Panc1 (cell line): ENCODE measurements at regions not wholly inside any gene's neighbourhood (a gene's known extent, or its start where the extent isn't known, plus 50 kb on each side); places are given as distances from the start of the nearest gene placed in this dataset.
"Not testable (repeated sequence)": the region's sequence is repeated elsewhere in the genome, so short reads cannot be mapped to it uniquely, and the experiment has no call there.

Experiments
- ATAC-seq: fragments of 200-7000 bp; cut with Tn5 transposase; 2 replicates; pipeline ENCODE4 v1.9.1; 2020; ENCODE audit warnings: mild to moderate bottlenecking, moderate library complexity
- BruUV-seq: library from RNA; stranded (reverse); fragments of 400-500 nt; replicated peaks from 2 replicates; lab custom pipeline; 2021; lab: Mats Ljungman, UMichigan
- CTCF ChIA-PET: fragments of 300-600 bp; sonication (Branson Sonifier 250); formaldehyde crosslinking; loops from one replicate; lab custom pipeline; 2022; ENCODE audit warnings: antibody characterized with exemption; lab: Charles Lee
- POLR2A ChIA-PET: fragments of 300-600 bp; sonication (Branson Sonifier 250); formaldehyde crosslinking; loops from one replicate; lab custom pipeline; 2022; ENCODE audit warnings: antibody characterized with exemption; lab: Charles Lee
- DNase-seq: peaks from one replicate; pipeline ENCODE4 v3.0.0-alpha.2; 2010; ENCODE audit warnings: low read depth, low spot score
- H3K27ac ChIP-seq: 2 replicates; pipeline ENCODE4 v1.5.1; 2011; ENCODE audit warnings: mild to moderate bottlenecking, low read length, inconsistent platforms
- H3K27me3 ChIP-seq: fragments of 200-500 bp; sonication (Bioruptor generic); 2 replicates; pipeline ENCODE4 v1.6.0; 2014; ENCODE audit warnings: low read length, inconsistent platforms; ENCODE audit not compliant: control insufficient read depth, insufficient read depth
- H3K36me3 ChIP-seq: fragments of 200-500 bp; sonication (Bioruptor generic); 2 replicates; pipeline ENCODE4 v1.5.1; 2014; ENCODE audit warnings: inconsistent platforms, mild to moderate bottlenecking, low read length, moderate library complexity; ENCODE audit not compliant: control insufficient read depth, insufficient read depth
- H3K4me1 ChIP-seq: 2 replicates; pipeline ENCODE4 v1.5.1; 2011; ENCODE audit warnings: inconsistent platforms, mild to moderate bottlenecking, low read length, moderate library complexity; ENCODE audit not compliant: control insufficient read depth, insufficient read depth
- H3K4me3 ChIP-seq, 2 experiments: 2 replicates each; pipeline ENCODE4 v1.5.1; 2011 to 2012; ENCODE audit warnings: low read depth in 2 of 2, low read length in 2 of 2, mild to moderate bottlenecking in 2 of 2, inconsistent platforms in 1 of 2, moderate library complexity in 1 of 2
- H3K9me3 ChIP-seq: fragments of 200-500 bp; sonication (Bioruptor generic); 2 replicates; pipeline ENCODE4 v1.5.1; 2014; ENCODE audit warnings: low read depth, mild to moderate bottlenecking, inconsistent platforms, low read length, moderate library complexity; ENCODE audit not compliant: control insufficient read depth, insufficient read depth
- POLR2AphosphoS5 ChIP-seq: IDR thresholded peaks from 2 replicates; pipeline ENCODE4 v1.6.1; 2012; ENCODE audit warnings: mild to moderate bottlenecking, low read depth, low read length, moderate library complexity
- REST ChIP-seq, 2 experiments: IDR thresholded peaks; 2 replicates each; pipeline ENCODE4 v1.6.1; 2011 to 2012; ENCODE audit warnings: low read depth in 2 of 2, control low read depth in 1 of 2, low read length in 1 of 2, mild to moderate bottlenecking in 1 of 2, moderate library complexity in 1 of 2; ENCODE audit not compliant: insufficient read depth in 1 of 2
- SIN3A ChIP-seq: IDR thresholded peaks from 2 replicates; pipeline ENCODE4 v1.6.1; 2012; ENCODE audit warnings: low read depth, mild to moderate bottlenecking, low read length, moderate library complexity, borderline replicate concordance; ENCODE audit not compliant: insufficient read depth
- TCF7L2 ChIP-seq: IDR thresholded peaks from 2 replicates; pipeline ENCODE4 v1.6.1; 2011; ENCODE audit warnings: mild to moderate bottlenecking, low read depth, low read length, inconsistent platforms
- in situ Hi-C: cut with HindIII; loops from 2 replicates; pipeline ENCODE4 v1.10.0; 2016; ENCODE audit warnings: low sequenced_read_pairs, low pct_unique_long_range_greater_than_20kb
- intact Hi-C: fragments of 100-400 bp; cut with micrococcal nuclease; formaldehyde crosslinking; loops from one replicate; pipeline ENCODE4 v1.10.0; 2022; ENCODE audit not compliant: unreplicated experiment
- TF ChIP-seq, protein P1 (sequence below): fragments of 450-650 bp; IDR thresholded peaks from 2 replicates; pipeline ENCODE4 v1.5.1; 2017; ENCODE audit warnings: mild to moderate bottlenecking

GRCh38 chr10:25843551-25844170, 90.4 kb upstream of the MYO3A start:
- POLR2A ChIA-PET, result no interaction called here
- no peaks in the 10 kb centered on the region for H3K4me1 ChIP-seq
- BruUV-seq, result no TSS peak
- no peaks in the 10 kb centered on the region for H3K27me3 ChIP-seq
- DNase-seq, result no peak
- H3K27ac ChIP-seq, result no peak overlapping the region
- no peaks in the 10 kb centered on the region for H3K9me3 ChIP-seq
- intact Hi-C loops, result no loop called here
- CTCF ChIA-PET, result no interaction called here
- no peak for ATAC-seq
- H3K36me3 ChIP-seq, result no peaks in the 10 kb centered on the region
- no peak overlapping the region for H3K4me3 ChIP-seq
- in situ Hi-C loops, result no loop called here
- TF ChIP-seq TCF7L2, result no peak
- no peak for TF ChIP-seq POLR2AphosphoS5
- TF ChIP-seq REST (IDR thresholded peaks at IDR 0.05; ENCODE audit: insufficient read depth in 1 of 2, low read depth in 2 of 2, low read length in 1 of 2), result no peak
- TF ChIP-seq SIN3A, result no peak
- TF ChIP-seq, protein P1, sequence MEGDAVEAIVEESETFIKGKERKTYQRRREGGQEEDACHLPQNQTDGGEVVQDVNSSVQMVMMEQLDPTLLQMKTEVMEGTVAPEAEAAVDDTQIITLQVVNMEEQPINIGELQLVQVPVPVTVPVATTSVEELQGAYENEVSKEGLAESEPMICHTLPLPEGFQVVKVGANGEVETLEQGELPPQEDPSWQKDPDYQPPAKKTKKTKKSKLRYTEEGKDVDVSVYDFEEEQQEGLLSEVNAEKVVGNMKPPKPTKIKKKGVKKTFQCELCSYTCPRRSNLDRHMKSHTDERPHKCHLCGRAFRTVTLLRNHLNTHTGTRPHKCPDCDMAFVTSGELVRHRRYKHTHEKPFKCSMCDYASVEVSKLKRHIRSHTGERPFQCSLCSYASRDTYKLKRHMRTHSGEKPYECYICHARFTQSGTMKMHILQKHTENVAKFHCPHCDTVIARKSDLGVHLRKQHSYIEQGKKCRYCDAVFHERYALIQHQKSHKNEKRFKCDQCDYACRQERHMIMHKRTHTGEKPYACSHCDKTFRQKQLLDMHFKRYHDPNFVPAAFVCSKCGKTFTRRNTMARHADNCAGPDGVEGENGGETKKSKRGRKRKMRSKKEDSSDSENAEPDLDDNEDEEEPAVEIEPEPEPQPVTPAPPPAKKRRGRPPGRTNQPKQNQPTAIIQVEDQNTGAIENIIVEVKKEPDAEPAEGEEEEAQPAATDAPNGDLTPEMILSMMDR, result no peak

DNA sequence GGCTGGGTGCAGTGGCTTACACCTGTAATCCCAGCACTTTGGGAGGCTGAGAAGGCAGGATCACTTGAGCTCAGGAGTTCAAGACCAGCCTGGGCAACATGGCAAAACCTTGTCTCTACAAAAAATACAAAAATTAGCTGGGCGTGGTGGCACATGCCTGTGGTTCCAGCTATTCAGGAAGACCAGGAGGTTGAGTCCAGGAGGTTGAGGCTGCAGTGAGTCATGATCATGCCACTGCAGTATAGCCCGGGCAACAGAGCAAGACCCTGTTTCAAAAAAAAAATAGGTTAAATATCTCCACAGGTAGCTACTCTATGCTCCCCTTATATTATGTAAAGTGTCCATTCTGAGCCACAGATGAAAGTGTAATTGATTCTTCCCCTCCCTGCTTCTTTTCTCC, 89.3 kb upstream of the MYO3A start:
- DNase-seq, H3K4me1 ChIP-seq, ATAC-seq, H3K27me3 ChIP-seq, H3K36me3 ChIP-seq, H3K27ac ChIP-seq, in situ Hi-C loops, H3K4me3 ChIP-seq, intact Hi-C loops, POLR2A ChIA-PET, H3K9me3 ChIP-seq, CTCF ChIA-PET, BruUV-seq: not testable (repeated sequence)

- no TSS peak for BruUV-seq
- H3K36me3 ChIP-seq, result no peaks in the 10 kb centered on the region
- H3K4me3 ChIP-seq, result no peak overlapping the region
- no peak for DNase-seq
- CTCF ChIA-PET, result no interaction called here
- in situ Hi-C loops, result no loop called here
- no peaks in the 10 kb centered on the region for H3K4me1 ChIP-seq
- H3K27ac ChIP-seq, result no peak overlapping the region
- TF ChIP-seq, protein P1, result no peak
- TF ChIP-seq SIN3A, result no peak
- no peak for TF ChIP-seq TCF7L2
- no peak for TF ChIP-seq REST (IDR thresholded peaks at IDR 0.05; ENCODE audit: insufficient read depth in 1 of 2, low read depth in 2 of 2, low read length in 1 of 2)
- no peak for TF ChIP-seq POLR2AphosphoS5
- H3K27me3 ChIP-seq, result no peaks in the 10 kb centered on the region
- POLR2A ChIA-PET, result no interaction called here
- no peaks in the 10 kb centered on the region for H3K9me3 ChIP-seq
- ATAC-seq, result no peak
- intact Hi-C loops, result no loop called here
Measured at GRCh38 chr10:25849268-25849667, 84.8 kb upstream of the MYO3A start.
